ENCODE measurements at regions not wholly inside any gene's neighbourhood (a gene's known extent, or its start where the extent isn't known, plus 50 kb on each side); places are given as distances from the start of the nearest gene placed in this dataset.

- no peak for DNase-seq
These were observed 366.5 kb downstream of the SEC14L1 start for GRCh38 chr17:77507111-77507885.

GRCh38 chr17:77508047-77508715 lies 367.4 kb downstream of the SEC14L1 start:
- no peak for DNase-seq

DNA sequence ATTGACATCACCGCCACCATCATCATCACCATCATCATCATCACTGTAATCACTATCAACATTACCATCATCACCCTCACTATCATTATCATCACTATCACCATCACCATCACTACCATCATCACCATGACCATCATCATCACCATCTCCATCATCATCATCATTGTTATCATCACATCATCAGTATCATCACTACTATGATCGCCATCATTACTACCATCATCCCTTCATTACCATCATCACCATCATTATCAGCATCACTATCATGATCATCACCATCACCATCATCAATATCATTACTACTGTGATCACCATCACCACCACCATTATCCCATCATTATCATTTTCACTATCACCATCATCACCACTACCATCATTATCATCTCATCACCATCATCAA lies 368.3 kb downstream of the SEC14L1 start:
- DNase-seq = no peak

GRCh38 chr17:77509599-77509998 lies 368.8 kb downstream of the SEC14L1 start:
- no peak for DNase-seq

GRCh38 chr17:77510133-77510796 lies 369.5 kb downstream of the SEC14L1 start:
- no peak for DNase-seq

GRCh38 chr17:77511514-77512061 lies 370.8 kb downstream of the SEC14L1 start:
- no peak for DNase-seq

DNA sequence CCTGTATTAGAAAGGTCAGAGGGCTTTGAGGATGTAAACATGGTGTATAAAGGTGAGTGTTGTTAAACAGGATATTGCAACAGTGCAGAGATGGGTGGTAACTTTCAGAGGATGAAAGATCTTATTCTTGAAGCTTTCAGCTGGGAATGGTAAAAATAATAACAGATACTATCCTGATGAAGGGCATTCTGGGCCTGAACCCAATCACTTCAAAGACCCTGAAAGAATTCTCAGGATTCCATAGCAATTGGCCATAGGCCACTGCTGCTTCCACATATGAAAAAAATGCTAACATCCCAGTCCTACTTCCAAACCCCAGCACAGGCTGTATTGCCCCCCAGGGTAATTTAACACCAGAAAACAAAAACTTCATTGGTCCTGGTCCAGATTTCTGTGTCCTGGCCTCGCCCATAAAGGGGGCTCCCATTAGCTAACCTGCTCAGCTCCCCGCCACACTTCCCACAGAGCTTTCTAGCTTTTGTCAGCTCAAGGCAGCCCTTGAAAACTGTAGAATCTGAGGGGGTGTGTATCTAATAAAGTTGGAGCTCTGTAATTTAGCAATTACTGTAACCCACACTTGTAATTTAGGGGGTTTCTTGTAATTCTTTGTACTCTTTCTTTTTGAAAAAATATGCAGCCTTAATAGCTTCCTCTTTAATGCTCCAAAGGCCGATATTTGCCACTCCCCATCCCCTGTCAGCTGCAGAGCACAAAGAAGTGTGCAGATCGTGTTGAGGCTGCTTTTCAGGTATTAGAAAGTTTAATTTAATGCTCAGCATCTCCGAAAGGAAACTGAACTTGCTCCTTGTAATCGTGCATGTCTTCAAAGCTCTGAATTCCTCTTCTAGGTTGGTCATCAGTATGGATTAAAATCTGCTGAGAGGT lies 371.5 kb downstream of the SEC14L1 start:
- no peak for DNase-seq

DNA sequence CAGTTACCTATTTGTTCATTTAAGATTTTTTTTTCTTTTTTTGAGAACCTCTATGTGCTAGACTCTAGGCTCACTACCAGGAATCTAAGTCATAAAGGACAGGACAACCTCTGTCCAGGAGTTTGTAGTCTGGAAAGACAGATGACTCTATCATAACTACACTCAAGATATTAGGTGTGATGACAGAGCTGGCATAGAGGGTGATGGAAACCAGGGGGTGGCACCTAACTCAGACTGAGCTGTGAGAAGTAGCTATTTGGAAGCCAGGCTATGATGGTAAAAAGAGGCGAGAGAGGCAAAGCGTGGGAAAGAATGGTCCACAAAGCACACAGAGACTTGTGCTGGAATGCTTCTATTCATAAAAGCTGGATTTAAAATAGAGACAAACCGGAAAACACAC lies 372.3 kb downstream of the SEC14L1 start:
- no peak for DNase-seq

DNA sequence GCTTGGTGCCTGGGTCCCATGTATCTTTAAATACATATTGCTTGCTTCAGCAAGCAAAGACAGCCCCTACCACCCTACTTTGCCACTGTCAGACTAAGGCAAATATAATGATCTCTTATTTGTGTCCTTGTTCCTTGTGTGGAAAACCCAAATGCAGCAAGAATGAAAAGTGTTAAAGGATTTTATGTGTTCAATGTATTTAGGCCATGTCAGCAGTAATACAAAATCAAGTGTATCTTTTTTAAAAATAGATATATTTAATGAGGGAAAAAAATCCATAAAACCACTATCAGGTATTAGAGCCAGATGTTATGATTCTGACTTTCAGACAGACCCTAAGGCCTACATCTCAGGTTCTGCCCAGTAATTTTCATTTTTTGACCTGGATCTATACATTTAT lies 374.5 kb downstream of the SEC14L1 start:
- DNase-seq = no peak

GRCh38 chr17:77516902-77517301 lies 376.1 kb downstream of the SEC14L1 start:
- no peak for DNase-seq

DNA sequence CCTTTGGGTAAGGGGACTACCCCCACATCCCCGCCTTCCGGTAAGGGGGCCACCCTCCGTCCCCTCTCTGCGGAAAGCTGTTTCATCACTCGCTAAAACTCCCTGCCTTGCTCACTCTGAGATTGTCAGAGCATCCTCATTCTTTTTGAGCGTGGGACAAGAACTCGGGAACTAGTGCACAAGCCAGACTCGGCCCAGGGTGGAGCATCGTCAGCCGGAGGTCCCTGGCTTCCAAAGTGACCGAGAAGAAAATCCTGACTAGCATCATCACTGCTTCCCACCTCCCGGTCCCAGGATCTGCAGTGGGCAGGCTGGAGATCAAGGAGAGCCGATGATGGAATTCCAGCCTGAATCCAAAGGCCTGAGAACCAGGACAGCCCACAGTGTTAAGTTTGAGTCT lies 380.3 kb downstream of the SEC14L1 start:
- no peak for DNase-seq

- no peak for DNase-seq
These were observed 382.8 kb downstream of the SEC14L1 start for GRCh38 chr17:77523540-77523939.

GRCh38 chr17:77526259-77526711 lies 385.5 kb downstream of the SEC14L1 start:
- DNase-seq = no peak

DNA sequence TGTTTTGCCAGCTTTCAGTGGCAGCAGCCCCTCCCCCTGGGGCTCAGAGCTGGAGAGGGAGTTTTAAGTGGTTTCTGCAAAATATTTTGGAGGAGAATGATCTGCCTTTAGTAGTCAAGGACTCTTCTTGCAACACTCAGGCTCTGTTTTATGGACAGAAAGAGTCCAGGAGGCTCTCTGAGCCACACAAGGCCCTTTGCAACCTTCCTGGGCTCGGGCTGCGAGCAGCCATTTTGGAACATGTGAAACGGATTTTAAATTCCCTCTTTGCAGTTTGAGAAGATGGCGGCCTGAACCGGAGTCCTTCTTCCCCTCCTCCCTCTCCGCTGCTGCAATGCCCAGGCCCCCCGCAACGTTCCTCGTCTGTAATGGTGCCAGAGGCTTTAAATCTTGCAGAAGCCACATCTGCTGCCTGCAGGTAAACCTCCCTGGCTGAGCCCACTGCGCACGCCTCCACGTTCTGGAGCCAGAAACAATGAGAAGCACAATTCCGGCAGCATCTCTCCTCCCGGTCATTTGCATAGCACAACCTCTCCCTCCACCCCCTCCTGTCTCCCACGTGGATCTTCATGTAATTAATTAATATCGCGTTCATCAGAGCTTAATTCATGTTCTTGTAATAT lies 386.1 kb downstream of the SEC14L1 start:
- no peak for DNase-seq

DNA sequence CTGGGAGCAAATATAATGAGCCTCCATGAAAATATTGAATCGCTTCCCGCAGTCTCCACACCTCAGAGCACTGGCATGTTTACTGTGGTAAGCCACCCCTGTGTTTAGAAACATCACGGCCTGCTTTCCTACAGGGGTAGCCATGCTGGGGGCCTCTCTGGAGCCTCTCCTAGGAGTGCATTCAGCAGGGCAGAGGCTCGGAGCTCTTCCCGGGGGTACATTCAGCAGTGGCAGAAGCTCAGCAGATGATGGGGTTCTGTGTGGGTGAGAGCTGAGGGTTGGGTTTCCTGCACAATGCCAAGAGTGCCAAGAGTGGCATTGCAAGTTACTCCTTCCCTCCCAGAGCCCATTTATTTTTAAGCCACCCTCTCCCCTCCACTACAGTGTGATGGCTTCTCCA lies 386.6 kb downstream of the SEC14L1 start:
- DNase-seq = no peak

DNA sequence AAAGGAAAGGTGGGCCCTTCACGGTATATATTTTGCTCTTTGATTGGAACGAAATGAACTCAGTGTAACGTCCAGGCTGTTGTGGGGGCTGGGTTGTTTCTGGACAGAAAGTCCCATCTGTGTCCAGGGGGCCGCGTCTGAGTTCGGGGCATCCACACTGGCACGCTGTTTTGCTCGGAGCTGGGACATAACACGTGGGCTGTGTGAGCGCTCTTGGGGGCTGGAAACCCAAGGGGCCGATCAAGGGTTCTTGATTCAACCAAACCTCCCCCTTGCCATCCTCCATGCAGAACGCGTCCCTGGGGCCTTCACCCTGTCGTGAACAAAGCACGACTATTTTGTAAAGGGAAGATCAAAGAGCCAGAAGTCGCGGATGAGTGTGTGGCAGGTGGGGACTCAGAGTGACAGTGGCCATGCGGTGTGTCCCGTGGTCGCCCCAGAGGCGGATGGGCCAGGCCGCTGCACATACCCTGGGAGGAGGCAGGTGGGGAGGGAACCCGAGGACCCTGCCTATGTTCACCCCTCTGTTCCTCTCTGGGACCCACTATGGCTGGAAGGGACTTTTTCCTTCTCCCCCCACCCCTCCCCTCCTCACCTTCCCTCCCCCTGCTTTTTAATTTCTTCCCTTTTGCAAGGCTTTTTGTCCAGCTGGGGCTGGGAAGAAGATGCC lies 387.2 kb downstream of the SEC14L1 start:
- DNase-seq = no peak

DNA sequence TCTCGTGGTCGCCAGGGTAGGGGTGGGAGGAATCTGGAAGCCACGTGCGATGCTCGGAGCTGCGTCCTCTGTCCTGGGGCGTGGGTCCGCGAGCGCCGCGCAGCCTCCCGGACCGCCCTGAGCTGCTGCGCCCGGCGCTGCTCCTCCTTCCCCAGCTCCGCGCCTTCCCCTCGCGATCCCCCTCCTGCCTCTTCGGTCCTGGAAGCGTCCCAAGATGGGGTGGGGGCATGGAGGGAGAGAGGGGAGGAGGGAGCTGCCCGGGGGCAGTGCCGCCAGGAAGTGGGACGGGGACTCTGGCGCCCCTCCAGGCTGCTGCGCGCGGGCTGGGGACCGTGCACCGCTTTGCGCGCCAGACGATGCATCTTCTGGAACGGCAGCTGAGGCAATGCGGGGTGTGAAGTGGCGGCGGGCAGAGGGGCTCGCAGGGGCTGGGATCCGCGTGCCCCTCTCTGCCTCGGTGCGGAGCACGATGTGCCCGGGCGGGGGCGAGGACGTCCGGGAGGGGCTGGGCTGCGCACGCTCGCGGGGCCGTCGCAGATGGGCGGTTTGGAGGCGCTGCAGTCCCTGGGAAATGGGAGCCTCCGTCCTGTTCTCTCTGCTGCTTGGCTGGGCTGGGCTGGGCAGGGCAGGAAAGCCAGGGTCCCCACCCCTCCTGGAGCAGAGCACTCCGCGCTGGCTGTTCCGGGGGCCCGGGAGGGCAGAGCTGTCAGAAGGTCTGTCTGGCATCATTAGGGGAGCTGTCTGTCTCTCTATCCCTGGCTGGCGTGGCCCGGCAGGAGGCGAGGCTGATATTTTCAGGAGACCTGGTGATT lies 388.0 kb downstream of the SEC14L1 start:
- no peak for DNase-seq

DNA sequence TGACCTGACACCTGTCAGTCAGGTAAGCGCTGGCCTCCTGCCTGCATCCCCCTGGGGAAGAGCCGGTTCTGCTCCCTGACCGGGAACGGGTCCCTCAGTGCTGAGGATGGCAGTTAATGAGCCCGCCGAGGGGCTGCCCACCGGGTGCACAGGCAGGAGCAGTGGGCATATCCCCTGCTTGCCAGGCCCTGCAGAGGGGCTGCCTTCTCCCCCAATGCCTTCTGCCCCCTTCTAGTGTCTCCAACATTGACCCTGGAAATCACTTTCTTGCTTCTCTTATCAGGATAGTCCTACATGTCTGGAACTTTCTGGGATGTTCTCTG lies 388.5 kb downstream of the SEC14L1 start:
- DNase-seq = no peak

DNA sequence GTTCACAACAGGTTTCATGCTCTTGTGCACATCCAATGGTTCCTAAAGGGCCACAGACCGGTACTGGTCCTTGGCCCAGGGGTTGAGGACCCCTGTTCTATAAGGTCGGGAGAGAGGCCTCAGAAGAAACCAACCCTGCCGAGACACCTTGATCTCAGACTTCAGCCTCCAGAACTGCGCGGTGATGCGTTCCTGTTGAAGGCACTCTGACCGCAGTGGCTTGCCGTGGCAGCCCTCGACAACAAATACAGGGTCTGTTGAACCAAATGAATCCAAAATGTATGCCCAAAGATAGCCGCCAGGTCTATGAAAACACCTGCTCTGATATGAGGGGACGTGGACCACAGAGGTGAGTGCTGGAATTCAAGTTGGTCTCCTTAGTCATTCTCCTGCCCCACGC lies 389.8 kb downstream of the SEC14L1 start:
- DNase-seq = no peak

- DNase-seq = no peak
These were observed 390.2 kb downstream of the SEC14L1 start for GRCh38 chr17:77531002-77531401.

- no peak for DNase-seq
These were observed 390.9 kb downstream of the SEC14L1 start for GRCh38 chr17:77531641-77532040.
